ENCODE measurements at regions not wholly inside any gene's neighbourhood (a gene's known extent, or its start where the extent isn't known, plus 50 kb on each side); places are given as distances from the start of the nearest gene placed in this dataset.

DNA sequence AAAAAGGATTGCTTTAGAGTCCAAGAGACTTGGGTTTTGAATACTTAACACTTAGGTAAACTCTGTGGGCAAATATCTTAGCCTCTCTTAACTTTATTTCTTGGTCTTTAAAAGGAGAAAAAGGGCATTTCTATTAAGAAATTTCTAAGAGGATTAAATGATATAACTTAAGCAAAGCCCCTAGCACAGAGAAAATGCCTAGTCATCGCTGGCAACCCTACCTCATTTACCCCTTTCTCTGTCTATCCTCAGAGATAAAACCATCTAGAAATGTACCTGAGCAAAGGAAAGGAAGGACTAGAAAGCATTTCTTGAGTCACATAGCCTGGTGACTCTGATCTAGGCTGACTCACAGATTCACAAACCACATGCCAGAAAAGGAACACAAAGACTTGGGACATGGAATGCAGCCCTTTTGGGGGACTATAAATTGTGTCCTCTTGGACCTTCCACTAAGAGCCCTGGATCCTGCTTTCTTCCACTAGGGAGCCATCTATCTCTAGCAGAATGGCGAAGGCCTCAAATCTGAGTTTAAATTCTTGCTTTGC, 120.6 kb downstream of the FOXD1 start:
- Mint-ChIP-seq H3K4me3 (no peak overlapping the region), H3K36me3 (ENCODE audit: low read depth) (no peaks in the 10 kb centered on the region), H3K4me1 (ENCODE audit: low read depth) (no peaks in the 10 kb centered on the region), H3K27ac (no peak overlapping the region), H3K27me3 (peaks cover 39% of the 10 kb centered on the region), H3K9me3 (peaks cover 13% of the 10 kb centered on the region)
- intact Hi-C loops (cut with micrococcal nuclease): no loop called here
- CTCF ChIA-PET: no interaction called here
- DNase-seq (no peak), ATAC-seq (no peak)
- no peak for TF ChIP-seq CTCF (IDR thresholded peaks at IDR 0.05)
- POLR2A ChIA-PET: no interaction called here

GRCh38 chr5:73325546-73325945, 123.0 kb downstream of the FOXD1 start:
- no peak for DNase-seq
- Mint-ChIP-seq H3K36me3 (ENCODE audit: low read depth) (no peaks in the 10 kb centered on the region), H3K4me3 (no peak overlapping the region), H3K4me1 (ENCODE audit: low read depth) (no peaks in the 10 kb centered on the region), H3K9me3 (no peaks in the 10 kb centered on the region), H3K27me3 (peaks cover 37% of the 10 kb centered on the region), H3K27ac (no peak overlapping the region)
- ChIA-PET CTCF (no interaction called here), POLR2A (no interaction called here)
- no peak for ATAC-seq
- intact Hi-C loops (cut with micrococcal nuclease): no loop called here
- TF ChIP-seq CTCF (IDR thresholded peaks at IDR 0.05): no peak

- Mint-ChIP-seq H3K4me1 (ENCODE audit: low read depth) (no peaks in the 10 kb centered on the region), H3K9me3 (no peaks in the 10 kb centered on the region), H3K4me3 (no peak overlapping the region), H3K27ac (no peak overlapping the region), H3K27me3 (peaks cover 42% of the 10 kb centered on the region), H3K36me3 (ENCODE audit: low read depth) (no peaks in the 10 kb centered on the region)
- no peak for ATAC-seq
- ChIA-PET POLR2A (interaction anchor here (0.6 kb wide), 1 partner anchor 1462 kb away, joined by 3 read pairs; no protein-coding TSS in a partner anchor), CTCF (no interaction called here)
- no peak for TF ChIP-seq CTCF (IDR thresholded peaks at IDR 0.05)
- intact Hi-C loops (cut with micrococcal nuclease): no loop called here
- DNase-seq: no peak
Observed at GRCh38 chr5:73323466-73323865, 125.1 kb downstream of the FOXD1 start.

DNA sequence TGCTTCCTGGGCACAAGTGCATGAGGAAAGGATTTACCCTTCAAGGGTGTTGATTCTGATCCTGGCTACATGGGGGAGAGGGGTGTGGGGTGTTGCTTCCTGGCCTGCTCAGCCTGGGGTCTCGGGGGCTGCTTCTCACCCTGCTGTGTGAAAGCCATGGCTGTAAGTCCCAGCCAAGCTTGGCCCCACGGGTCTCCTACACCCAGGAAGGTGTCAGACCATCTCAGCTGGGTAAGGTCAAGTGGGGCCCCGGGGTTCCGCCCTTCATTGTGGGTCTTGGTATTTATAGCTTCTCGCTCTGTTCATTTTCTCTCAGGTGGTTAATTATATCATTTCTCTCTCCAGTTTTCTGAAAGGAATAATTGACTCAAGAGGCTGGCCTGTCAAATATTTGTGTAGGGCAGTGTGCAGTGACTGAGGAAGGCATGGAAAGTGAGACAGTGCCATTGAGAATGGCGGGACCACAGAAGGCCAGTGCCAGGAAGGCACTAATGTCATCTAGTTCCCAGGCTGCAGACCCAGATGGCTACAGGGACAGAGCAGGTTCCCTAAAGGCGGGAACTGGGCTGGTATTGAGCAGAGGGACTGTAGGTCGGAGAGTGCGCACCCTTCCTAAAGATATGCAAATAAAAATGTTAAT, 126.0 kb downstream of the FOXD1 start:
- Mint-ChIP-seq H3K9me3 (no peaks in the 10 kb centered on the region), H3K27ac (no peak overlapping the region), H3K4me1 (ENCODE audit: low read depth) (no peaks in the 10 kb centered on the region), H3K36me3 (ENCODE audit: low read depth) (no peaks in the 10 kb centered on the region), H3K27me3 (peaks cover 45% of the 10 kb centered on the region), H3K4me3 (no peak overlapping the region)
- ChIA-PET POLR2A (no interaction called here), CTCF (no interaction called here)
- no peak for DNase-seq
- ATAC-seq: no peak
- intact Hi-C loops (cut with micrococcal nuclease): no loop called here
- TF ChIP-seq CTCF (IDR thresholded peaks at IDR 0.05): no peak

GRCh38 chr5:73321757-73322436, 126.7 kb downstream of the FOXD1 start:
- Mint-ChIP-seq H3K4me1 (ENCODE audit: low read depth) (no peaks in the 10 kb centered on the region), H3K27ac (no peak overlapping the region), H3K9me3 (no peaks in the 10 kb centered on the region), H3K27me3 (peaks cover 45% of the 10 kb centered on the region), H3K36me3 (ENCODE audit: low read depth) (no peaks in the 10 kb centered on the region), H3K4me3 (no peak overlapping the region)
- no peak for TF ChIP-seq CTCF (IDR thresholded peaks at IDR 0.05)
- ChIA-PET POLR2A (no interaction called here), CTCF (no interaction called here)
- intact Hi-C loops (cut with micrococcal nuclease): no loop called here
- no peak for ATAC-seq
- no peak for DNase-seq
